ENCODE measurements at regions not wholly inside any gene's neighbourhood (a gene's known extent, or its start where the extent isn't known, plus 50 kb on each side); places are given as distances from the start of the nearest gene placed in this dataset.
A peak's percentile ranks its signal among the peaks of the same experiment; 100 is the strongest.

DNA sequence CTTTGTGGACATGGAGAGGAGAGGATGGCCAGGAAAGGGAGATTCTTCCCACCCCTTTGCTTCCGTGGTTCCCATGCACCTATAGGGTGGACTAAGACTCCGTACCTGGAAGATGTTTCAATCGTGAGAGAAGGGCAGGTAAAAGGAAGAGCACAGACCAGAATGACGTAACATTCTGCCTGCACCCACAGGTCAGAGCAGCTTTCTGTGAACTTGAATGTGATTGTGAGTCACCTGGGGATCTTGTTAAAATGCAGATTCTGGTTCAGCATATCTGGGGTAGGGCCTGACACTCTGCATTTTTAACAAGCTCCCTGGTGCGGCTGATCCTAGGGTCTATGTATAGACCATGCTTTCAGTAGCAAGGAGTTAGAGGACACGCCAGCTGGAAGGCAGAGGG, 164.1 kb upstream of the SGK1 start:
- ATAC-seq (no peak), DNase-seq (no peak)
- intact Hi-C loops (cut with DNase I), result loop anchor here in 1 of 10 donors (10.0 kb wide), 1 partner anchor 137 kb away; no protein-coding TSS in a partner anchor
- Histone ChIP-seq H3K27me3 (no peaks in the 10 kb centered on the region), H3K9me3 (no peaks in the 10 kb centered on the region), H3K4me3 (no peak overlapping the region), H3K27ac (peak overlapping the region in 6 of 12 donors; percentile 24 to 65 (median 52)), H3K4me1 (peaks cover 2 to 22% (median 14%) of the 10 kb centered on the region in 12 donors), H3K36me3 (no peaks in the 10 kb centered on the region)
- 92 to 96% (median 95%) methylated on average over 6 of the region's 6 CpGs for WGBS, 4 donors
- TF ChIP-seq, protein P1, sequence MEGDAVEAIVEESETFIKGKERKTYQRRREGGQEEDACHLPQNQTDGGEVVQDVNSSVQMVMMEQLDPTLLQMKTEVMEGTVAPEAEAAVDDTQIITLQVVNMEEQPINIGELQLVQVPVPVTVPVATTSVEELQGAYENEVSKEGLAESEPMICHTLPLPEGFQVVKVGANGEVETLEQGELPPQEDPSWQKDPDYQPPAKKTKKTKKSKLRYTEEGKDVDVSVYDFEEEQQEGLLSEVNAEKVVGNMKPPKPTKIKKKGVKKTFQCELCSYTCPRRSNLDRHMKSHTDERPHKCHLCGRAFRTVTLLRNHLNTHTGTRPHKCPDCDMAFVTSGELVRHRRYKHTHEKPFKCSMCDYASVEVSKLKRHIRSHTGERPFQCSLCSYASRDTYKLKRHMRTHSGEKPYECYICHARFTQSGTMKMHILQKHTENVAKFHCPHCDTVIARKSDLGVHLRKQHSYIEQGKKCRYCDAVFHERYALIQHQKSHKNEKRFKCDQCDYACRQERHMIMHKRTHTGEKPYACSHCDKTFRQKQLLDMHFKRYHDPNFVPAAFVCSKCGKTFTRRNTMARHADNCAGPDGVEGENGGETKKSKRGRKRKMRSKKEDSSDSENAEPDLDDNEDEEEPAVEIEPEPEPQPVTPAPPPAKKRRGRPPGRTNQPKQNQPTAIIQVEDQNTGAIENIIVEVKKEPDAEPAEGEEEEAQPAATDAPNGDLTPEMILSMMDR (IDR thresholded peaks at IDR 0.05), result no peak
- TF ChIP-seq POLR2A (IDR thresholded peaks at IDR 0.05), result no peak

DNA sequence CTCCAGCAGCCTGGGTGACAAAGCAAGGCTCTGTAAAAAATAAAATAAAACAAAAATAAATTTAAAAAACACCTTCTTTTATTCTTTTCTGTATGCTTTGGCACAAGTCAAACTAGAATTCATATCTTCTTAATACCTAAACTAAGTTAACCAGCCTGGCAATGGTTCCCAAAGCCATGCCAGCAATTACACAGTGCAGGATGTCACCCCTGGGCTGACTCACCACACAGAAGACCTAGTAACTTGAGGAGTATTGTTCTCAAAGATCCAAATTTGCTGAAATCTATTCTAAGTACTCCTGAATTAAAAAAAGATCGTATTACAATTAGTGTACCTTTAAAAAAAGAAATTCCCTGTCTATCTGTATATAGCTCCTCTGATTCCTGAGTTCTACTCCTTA, 162.7 kb upstream of the SGK1 start:
- H3K27ac ChIP-seq, result peak overlapping the region in 1 of 12 donors; percentile 11
- no peaks in the 10 kb centered on the region for H3K27me3 ChIP-seq
- no peak for TF ChIP-seq POLR2A (IDR thresholded peaks at IDR 0.05)
- TF ChIP-seq, protein P1 (IDR thresholded peaks at IDR 0.05), result no peak
- WGBS, 4 donors, result 63 to 66% (median 64%) methylated on average over 1 of the region's 1 CpG
- DNase-seq (peak in 1 of 5 donors; percentile 48), ATAC-seq (peak in 2 of 4 donors; percentile 50 to 58)
- peaks cover 2 to 22% (median 14%) of the 10 kb centered on the region in 12 donors for H3K4me1 ChIP-seq
- no peak overlapping the region for H3K4me3 ChIP-seq
- H3K9me3 ChIP-seq, result no peaks in the 10 kb centered on the region
- intact Hi-C loops (cut with DNase I), result loop anchor here in 1 of 10 donors (10.0 kb wide), 1 partner anchor 136 kb away; no protein-coding TSS in a partner anchor
- no peaks in the 10 kb centered on the region for H3K36me3 ChIP-seq

DNA sequence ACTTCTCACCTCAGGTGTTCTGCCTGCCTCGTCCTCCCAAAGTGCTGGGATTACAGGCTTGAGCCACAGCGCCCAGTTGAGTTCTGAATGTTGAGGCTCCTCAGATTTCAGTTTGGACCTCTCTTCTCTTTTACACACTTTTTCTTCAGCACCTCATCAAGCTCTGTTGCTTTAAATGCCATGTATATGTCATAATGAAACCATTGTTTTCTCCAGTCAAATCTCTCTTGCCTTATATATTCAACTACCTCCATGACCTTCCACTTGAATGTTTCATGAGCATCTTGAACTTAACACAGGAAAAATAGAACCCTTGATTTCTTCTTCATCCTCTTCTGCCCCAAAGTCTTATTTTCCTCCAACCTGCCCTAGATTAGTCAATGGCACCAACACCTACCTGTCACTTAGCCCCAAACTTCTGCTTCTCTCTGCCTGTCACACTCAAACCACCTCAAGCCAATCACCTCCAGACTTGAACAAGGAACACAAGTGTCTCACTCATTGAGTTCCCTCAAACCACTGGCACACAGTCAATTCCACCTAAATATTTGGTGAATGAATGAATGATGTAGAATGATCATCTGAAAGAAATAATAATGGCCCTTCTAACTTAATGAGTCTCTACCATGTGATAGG, 161.0 kb upstream of the SGK1 start:
- Histone ChIP-seq H3K4me3 (no peak overlapping the region), H3K27ac (no peak overlapping the region), H3K9me3 (no peaks in the 10 kb centered on the region), H3K4me1 (peaks cover 2 to 22% (median 14%) of the 10 kb centered on the region in 12 donors), H3K27me3 (no peaks in the 10 kb centered on the region), H3K36me3 (no peaks in the 10 kb centered on the region)
- intact Hi-C loops (cut with DNase I), result loop anchor here in 1 of 10 donors (5.0 kb wide), 1 partner anchor 33 kb away; no protein-coding TSS in a partner anchor
- no peak for TF ChIP-seq POLR2A (IDR thresholded peaks at IDR 0.05)
- WGBS, 4 donors, result 98 to 100% (median 99%) methylated on average over 2 of the region's 2 CpGs
- DNase-seq, result no peak
- no peak for ATAC-seq

DNA sequence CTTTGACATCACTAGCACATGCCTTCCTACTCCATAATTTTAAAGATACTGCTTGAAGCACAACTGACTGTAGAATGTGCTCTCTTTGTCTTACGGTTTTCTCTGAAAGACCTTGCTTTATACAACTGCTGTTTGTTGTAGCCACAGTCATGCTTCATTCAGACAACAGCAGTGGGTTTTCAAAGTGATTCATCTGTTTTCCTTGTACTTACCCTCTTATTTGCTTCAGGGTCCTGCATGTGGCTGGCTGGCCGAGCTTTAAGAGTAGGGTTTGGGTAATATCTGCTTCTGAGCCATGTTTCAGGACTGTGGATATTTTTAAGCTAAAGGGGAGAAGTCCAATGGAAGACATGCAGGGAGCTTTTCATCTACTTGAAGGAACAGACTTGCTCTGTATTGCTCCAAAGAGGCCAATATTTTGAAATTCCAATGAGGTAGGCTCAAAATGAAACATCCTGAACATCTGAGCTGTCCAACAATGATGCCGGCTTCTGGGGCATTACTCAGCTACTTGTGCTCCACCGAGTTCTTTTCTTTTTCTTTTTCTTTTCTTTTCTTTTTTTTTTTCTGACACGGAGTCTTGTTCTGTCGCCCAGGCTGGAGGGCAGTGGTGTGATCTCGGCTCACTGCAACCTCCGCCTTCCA, 160.2 kb upstream of the SGK1 start:
- DNase-seq, result no peak
- intact Hi-C loops (cut with DNase I), result loop anchor here in 1 of 10 donors (5.0 kb wide), 1 partner anchor 34 kb away; no protein-coding TSS in a partner anchor
- no peak for ATAC-seq
- Histone ChIP-seq H3K36me3 (no peaks in the 10 kb centered on the region), H3K4me1 (peaks cover 1 to 19% (median 10%) of the 10 kb centered on the region in 12 donors), H3K4me3 (no peak overlapping the region), H3K9me3 (no peaks in the 10 kb centered on the region), H3K27me3 (no peaks in the 10 kb centered on the region), H3K27ac (no peak overlapping the region)
- TF ChIP-seq, protein P1 (IDR thresholded peaks at IDR 0.05), result no peak
- TF ChIP-seq POLR2A (IDR thresholded peaks at IDR 0.05), result no peak
- 91 to 96% (median 94%) methylated on average over 8 of the region's 8 CpGs for WGBS, 4 donors

Measured in heart left ventricle (tissue), 16 donors.